GM12865 (cell line): ENCODE measurements at regions not wholly inside any gene's neighbourhood (a gene's known extent, or its start where the extent isn't known, plus 50 kb on each side); places are given as distances from the start of the nearest gene placed in this dataset.

Experiments used
- DNase-seq: peaks from one replicate; pipeline ENCODE4 v3.0.0; 2010; ENCODE audit warnings: low read depth
- H3K4me3 ChIP-seq: 2 replicates; pipeline ENCODE4 v1.5.1; 2011; ENCODE audit warnings: mild to moderate bottlenecking, low read depth, low read length, control low read depth
- CTCF ChIP-seq: IDR thresholded peaks from 2 replicates; pipeline ENCODE4 v1.5.1; 2011; ENCODE audit warnings: low read length, control low read depth, low read depth, inconsistent platforms; ENCODE audit not compliant: insufficient read depth; ENCODE audit errors: missing control alignments

- no peak overlapping the region for H3K4me3 ChIP-seq
- no peak for TF ChIP-seq CTCF
- DNase-seq: no peak
Observed at GRCh38 chr4:41873380-41874295, 61.6 kb upstream of the TMEM33 start.

- H3K4me3 ChIP-seq: no peak overlapping the region
Observed at GRCh38 chr4:41870035-41870434, 65.2 kb upstream of the TMEM33 start.

GRCh38 chr4:41866799-41867677 is 68.2 kb upstream of the TMEM33 start:
- no peak for DNase-seq
- no peak overlapping the region for H3K4me3 ChIP-seq
- no peak for TF ChIP-seq CTCF

More at GRCh38 chr4:41870035-41870434, 65.2 kb upstream of the TMEM33 start:
- DNase-seq: no peak
- no peak for TF ChIP-seq CTCF

- H3K4me3 ChIP-seq: no peak overlapping the region
Observed at GRCh38 chr4:41865981-41866798, 69.0 kb upstream of the TMEM33 start.

GRCh38 chr4:41865306-41865980 is 69.8 kb upstream of the TMEM33 start:
- no peak for DNase-seq

More at GRCh38 chr4:41865981-41866798, 69.0 kb upstream of the TMEM33 start:
- no peak for DNase-seq
- no peak for TF ChIP-seq CTCF

More at GRCh38 chr4:41865306-41865980, 69.8 kb upstream of the TMEM33 start:
- no peak overlapping the region for H3K4me3 ChIP-seq
- TF ChIP-seq CTCF: no peak
